GM12892 (cell line): ENCODE measurements at regions not wholly inside any gene's neighbourhood (a gene's known extent, or its start where the extent isn't known, plus 50 kb on each side); places are given as distances from the start of the nearest gene placed in this dataset.

Source experiments
- POLR2A ChIP-seq: IDR thresholded peaks from 2 replicates; pipeline ENCODE4 v1.6.1; 2011; ENCODE audit warnings: low read depth, low read length, control low read depth
- POLR2AphosphoS5 ChIP-seq: IDR thresholded peaks from 2 replicates; pipeline ENCODE4 v1.6.1; 2011; ENCODE audit warnings: low read depth, low read length, control low read depth

- TF ChIP-seq POLR2A, result no peak
- TF ChIP-seq POLR2AphosphoS5, result no peak
Observed at GRCh38 chr2:100666996-100667395, 104.2 kb downstream of the PDCL3 start.
